SK-N-SH treated with all-trans-retinoic acid at 6 μM for 48 hours (cell line): ENCODE measurements at regions not wholly inside any gene's neighbourhood (a gene's known extent, or its start where the extent isn't known, plus 50 kb on each side); places are given as distances from the start of the nearest gene placed in this dataset.

Experiments used
- ATAC-seq: fragments of 200-7000 bp; cut with Tn5 transposase; 3 replicates; pipeline ENCODE4 v1.9.1; 2020; ENCODE audit warnings: mild to moderate bottlenecking, moderate library complexity
- ARNTL ChIP-seq: fragments of 450-650 bp; formaldehyde crosslinking; IDR thresholded peaks from 2 replicates; pipeline ENCODE4 v1.5.0; 2020; ENCODE audit warnings: low read depth, mild to moderate bottlenecking, moderate library complexity, borderline replicate concordance
- BACH2 ChIP-seq: fragments of 250-450 bp; sonication (Bioruptor Pico); IDR thresholded peaks from 2 replicates; pipeline ENCODE4 v1.9.0; 2021; ENCODE audit warnings: mild to moderate bottlenecking, borderline replicate concordance
- CSDC2 ChIP-seq: fragments of 250-450 bp; sonication (Bioruptor Pico); IDR thresholded peaks from 2 replicates; pipeline ENCODE4 v1.5.0; 2020; ENCODE audit warnings: mild to moderate bottlenecking, moderate library complexity
- GLIS3 ChIP-seq: fragments of 250-450 bp; sonication (Bioruptor Pico); IDR thresholded peaks from 2 replicates; pipeline ENCODE4 v1.5.0; 2020; ENCODE audit warnings: mild to moderate bottlenecking, moderate library complexity
- ISL1 ChIP-seq: fragments of 250-450 bp; sonication (Bioruptor Pico); IDR thresholded peaks from 2 replicates; pipeline ENCODE4 v2.1.2; 2022; ENCODE audit warnings: mild to moderate bottlenecking, moderate library complexity
- OSR1 ChIP-seq: fragments of 250-450 bp; sonication (Bioruptor Pico); IDR thresholded peaks from 2 replicates; pipeline ENCODE4 v1.8.0; 2022; ENCODE audit warnings: moderate library complexity, mild to moderate bottlenecking, inconsistent platforms
- PPARA ChIP-seq: fragments of 250-450 bp; sonication (Bioruptor Pico); IDR thresholded peaks from 2 replicates; pipeline ENCODE4 v1.5.0; 2020; ENCODE audit warnings: mild to moderate bottlenecking, borderline replicate concordance
- RARB ChIP-seq: fragments of 250-450 bp; sonication (Bioruptor Pico); IDR thresholded peaks from 2 replicates; pipeline ENCODE4 v1.8.0; 2021; ENCODE audit warnings: mild to moderate bottlenecking, moderate library complexity
- SNAI2 ChIP-seq: fragments of 250-450 bp; sonication (Bioruptor Pico); IDR thresholded peaks from 2 replicates; pipeline ENCODE4 v1.5.0; 2020; ENCODE audit warnings: mild to moderate bottlenecking, moderate library complexity
- TCF4 ChIP-seq: fragments of 250-450 bp; sonication (Bioruptor Pico); IDR thresholded peaks from 2 replicates; pipeline ENCODE4 v1.8.0; 2021; ENCODE audit warnings: mild to moderate bottlenecking, moderate library complexity, borderline replicate concordance
- TOX ChIP-seq: fragments of 250-450 bp; sonication (Bioruptor Pico); IDR thresholded peaks from 2 replicates; pipeline ENCODE4 v1.8.0; 2021; ENCODE audit warnings: mild to moderate bottlenecking, moderate library complexity, borderline replicate concordance
- ZFP30 ChIP-seq: fragments of 450-650 bp; formaldehyde crosslinking; IDR thresholded peaks from 2 replicates; pipeline ENCODE4 v1.5.0; 2022; ENCODE audit warnings: mild to moderate bottlenecking, moderate library complexity
- ZNF565 ChIP-seq: fragments of 450-650 bp; formaldehyde crosslinking; conservative IDR thresholded peaks from 2 replicates; pipeline ENCODE4 v1.5.0; 2020; ENCODE audit warnings: low read depth, mild to moderate bottlenecking, moderate library complexity
- ZNF70 ChIP-seq: fragments of 450-650 bp; formaldehyde crosslinking; IDR thresholded peaks from 2 replicates; pipeline ENCODE4 v1.5.0; 2020; ENCODE audit warnings: mild to moderate bottlenecking, moderate library complexity
- ZNF8 ChIP-seq: fragments of 450-650 bp; formaldehyde crosslinking; IDR thresholded peaks from 2 replicates; pipeline ENCODE4 v1.5.0; 2020; ENCODE audit warnings: mild to moderate bottlenecking, moderate library complexity
- TF ChIP-seq, protein P1 (sequence below): fragments of 250-450 bp; sonication (Bioruptor Pico); IDR thresholded peaks from 2 replicates; pipeline ENCODE4 v1.5.1; 2020; ENCODE audit warnings: low read depth, mild to moderate bottlenecking, moderate library complexity
- TF ChIP-seq, protein P2 (sequence below): fragments of 250-450 bp; sonication (Bioruptor Pico); IDR thresholded peaks from 2 replicates; pipeline ENCODE4 v1.5.1; 2021; ENCODE audit warnings: mild to moderate bottlenecking, moderate library complexity
- TF ChIP-seq, protein P3 (sequence below): fragments of 250-450 bp; sonication (Bioruptor Pico); IDR thresholded peaks from 2 replicates; pipeline ENCODE4 v1.8.0; 2020; ENCODE audit warnings: mild to moderate bottlenecking, moderate library complexity, borderline replicate concordance
- TF ChIP-seq, protein P4 (sequence below): fragments of 250-450 bp; sonication (Bioruptor Pico); IDR thresholded peaks from 2 replicates; pipeline ENCODE4 v1.5.0; 2020; ENCODE audit warnings: mild to moderate bottlenecking, moderate library complexity
- TF ChIP-seq, protein P5 (sequence below): fragments of 250-450 bp; sonication (Bioruptor Pico); IDR thresholded peaks from 2 replicates; pipeline ENCODE4 v1.8.0; 2021; ENCODE audit warnings: low read depth, mild to moderate bottlenecking, moderate library complexity, borderline replicate concordance

DNA sequence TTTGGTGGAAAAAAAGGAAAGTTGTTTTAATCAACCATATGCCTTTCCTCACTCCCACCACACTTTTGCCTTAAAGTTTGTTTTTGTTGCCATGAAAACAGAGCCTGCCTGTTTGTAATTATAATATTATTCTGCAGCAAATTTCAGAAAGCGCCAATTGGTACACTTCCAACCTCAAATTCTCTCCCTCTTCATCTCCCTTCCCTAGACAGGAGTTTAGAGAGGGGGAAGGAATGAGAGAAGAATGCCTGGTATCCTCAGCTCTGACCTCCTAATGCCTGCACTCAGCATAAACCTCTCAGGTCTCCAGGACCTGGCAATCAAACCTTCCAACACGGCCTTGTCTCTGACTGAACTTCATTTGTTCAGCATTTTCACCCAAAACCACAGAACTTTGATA, 138.4 kb upstream of the HCCS start (continued):
- TF ChIP-seq, protein P1, sequence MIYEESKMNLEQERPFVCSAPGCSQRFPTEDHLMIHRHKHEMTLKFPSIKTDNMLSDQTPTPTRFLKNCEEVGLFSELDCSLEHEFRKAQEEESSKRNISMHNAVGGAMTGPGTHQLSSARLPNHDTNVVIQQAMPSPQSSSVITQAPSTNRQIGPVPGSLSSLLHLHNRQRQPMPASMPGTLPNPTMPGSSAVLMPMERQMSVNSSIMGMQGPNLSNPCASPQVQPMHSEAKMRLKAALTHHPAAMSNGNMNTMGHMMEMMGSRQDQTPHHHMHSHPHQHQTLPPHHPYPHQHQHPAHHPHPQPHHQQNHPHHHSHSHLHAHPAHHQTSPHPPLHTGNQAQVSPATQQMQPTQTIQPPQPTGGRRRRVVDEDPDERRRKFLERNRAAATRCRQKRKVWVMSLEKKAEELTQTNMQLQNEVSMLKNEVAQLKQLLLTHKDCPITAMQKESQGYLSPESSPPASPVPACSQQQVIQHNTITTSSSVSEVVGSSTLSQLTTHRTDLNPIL (CRISPR knock-in tag), result no peak
- TF ChIP-seq CSDC2 (CRISPR knock-in tag), result no peak
- TF ChIP-seq, protein P2, sequence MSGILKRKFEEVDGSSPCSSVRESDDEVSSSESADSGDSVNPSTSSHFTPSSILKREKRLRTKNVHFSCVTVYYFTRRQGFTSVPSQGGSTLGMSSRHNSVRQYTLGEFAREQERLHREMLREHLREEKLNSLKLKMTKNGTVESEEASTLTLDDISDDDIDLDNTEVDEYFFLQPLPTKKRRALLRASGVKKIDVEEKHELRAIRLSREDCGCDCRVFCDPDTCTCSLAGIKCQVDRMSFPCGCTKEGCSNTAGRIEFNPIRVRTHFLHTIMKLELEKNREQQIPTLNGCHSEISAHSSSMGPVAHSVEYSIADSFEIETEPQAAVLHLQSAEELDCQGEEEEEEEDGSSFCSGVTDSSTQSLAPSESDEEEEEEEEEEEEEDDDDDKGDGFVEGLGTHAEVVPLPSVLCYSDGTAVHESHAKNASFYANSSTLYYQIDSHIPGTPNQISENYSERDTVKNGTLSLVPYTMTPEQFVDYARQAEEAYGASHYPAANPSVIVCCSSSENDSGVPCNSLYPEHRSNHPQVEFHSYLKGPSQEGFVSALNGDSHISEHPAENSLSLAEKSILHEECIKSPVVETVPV (CRISPR knock-in tag), result no peak
- TF ChIP-seq, all 23 proteins: peak for 0

DNA sequence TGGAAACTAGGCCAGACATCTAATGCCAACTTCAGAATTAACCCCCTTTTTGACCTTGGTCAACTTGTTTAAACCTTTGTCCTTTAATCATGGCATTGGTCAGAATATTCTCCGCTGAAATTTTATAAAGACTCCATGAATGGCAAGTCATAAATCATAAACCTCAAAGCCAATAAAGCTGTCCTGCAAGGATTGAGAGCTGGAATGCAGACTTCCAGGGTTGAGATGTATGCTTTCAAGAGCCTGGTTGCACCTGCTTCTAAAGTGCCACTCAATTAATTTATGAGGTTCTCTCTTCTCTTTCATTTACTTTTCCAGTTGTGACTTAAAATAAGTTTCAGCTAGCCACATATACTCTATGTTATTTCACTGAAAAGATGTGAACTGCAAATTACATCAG, 136.2 kb upstream of the HCCS start:
- no peak for ATAC-seq
- TF ChIP-seq SNAI2 (no peak), ZNF70 (CRISPR knock-in tag) (no peak), PPARA (CRISPR knock-in tag) (no peak), TCF4 (CRISPR knock-in tag) (no peak), ZNF565 (CRISPR knock-in tag) (no peak), RARB (no peak)
- TF ChIP-seq, protein P2 (CRISPR knock-in tag), result no peak
- TF ChIP-seq, protein P1 (CRISPR knock-in tag), result no peak
- TF ChIP-seq, protein P3, sequence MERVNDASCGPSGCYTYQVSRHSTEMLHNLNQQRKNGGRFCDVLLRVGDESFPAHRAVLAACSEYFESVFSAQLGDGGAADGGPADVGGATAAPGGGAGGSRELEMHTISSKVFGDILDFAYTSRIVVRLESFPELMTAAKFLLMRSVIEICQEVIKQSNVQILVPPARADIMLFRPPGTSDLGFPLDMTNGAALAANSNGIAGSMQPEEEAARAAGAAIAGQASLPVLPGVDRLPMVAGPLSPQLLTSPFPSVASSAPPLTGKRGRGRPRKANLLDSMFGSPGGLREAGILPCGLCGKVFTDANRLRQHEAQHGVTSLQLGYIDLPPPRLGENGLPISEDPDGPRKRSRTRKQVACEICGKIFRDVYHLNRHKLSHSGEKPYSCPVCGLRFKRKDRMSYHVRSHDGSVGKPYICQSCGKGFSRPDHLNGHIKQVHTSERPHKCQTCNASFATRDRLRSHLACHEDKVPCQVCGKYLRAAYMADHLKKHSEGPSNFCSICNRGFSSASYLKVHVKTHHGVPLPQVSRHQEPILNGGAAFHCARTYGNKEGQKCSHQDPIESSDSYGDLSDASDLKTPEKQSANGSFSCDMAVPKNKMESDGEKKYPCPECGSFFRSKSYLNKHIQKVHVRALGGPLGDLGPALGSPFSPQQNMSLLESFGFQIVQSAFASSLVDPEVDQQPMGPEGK (CRISPR knock-in tag), result no peak

DNA sequence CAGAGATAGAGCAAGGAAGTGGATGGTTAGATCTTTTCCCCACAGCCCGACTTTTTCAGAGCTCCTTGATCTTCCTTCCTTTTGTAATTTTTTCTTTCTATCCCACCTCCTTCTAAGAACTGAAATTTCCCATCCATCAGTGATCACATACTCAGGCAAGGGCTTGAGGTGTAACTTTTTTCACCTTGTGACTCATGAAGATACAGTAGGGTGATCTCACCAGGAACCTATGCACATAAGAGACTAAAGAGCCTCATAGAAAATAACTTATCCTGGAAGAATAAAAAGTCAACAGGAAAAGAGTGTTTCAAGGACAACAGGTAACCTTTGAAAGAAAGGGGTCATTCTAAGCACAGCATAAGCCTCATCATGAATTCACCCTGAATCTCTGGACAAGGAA, 131.2 kb upstream of the HCCS start:
- no peak for TF ChIP-seq TCF4 (CRISPR knock-in tag)
- TF ChIP-seq OSR1, result no peak
- TF ChIP-seq, protein P1 (CRISPR knock-in tag), result no peak
- no peak for TF ChIP-seq BACH2 (CRISPR knock-in tag)
- TF ChIP-seq GLIS3, result no peak
- no peak for TF ChIP-seq SNAI2
- no peak for TF ChIP-seq CSDC2 (CRISPR knock-in tag)
- TF ChIP-seq, protein P3 (CRISPR knock-in tag), result no peak
- TF ChIP-seq TOX (CRISPR knock-in tag), result no peak
- TF ChIP-seq ZNF565 (CRISPR knock-in tag), result no peak
- TF ChIP-seq ARNTL, result no peak
- no peak for TF ChIP-seq ZNF8 (CRISPR knock-in tag)
- TF ChIP-seq ZNF70 (CRISPR knock-in tag), result no peak
- no peak for TF ChIP-seq ISL1 (CRISPR knock-in tag)
- TF ChIP-seq ZFP30 (CRISPR knock-in tag), result no peak
- TF ChIP-seq, protein P4, sequence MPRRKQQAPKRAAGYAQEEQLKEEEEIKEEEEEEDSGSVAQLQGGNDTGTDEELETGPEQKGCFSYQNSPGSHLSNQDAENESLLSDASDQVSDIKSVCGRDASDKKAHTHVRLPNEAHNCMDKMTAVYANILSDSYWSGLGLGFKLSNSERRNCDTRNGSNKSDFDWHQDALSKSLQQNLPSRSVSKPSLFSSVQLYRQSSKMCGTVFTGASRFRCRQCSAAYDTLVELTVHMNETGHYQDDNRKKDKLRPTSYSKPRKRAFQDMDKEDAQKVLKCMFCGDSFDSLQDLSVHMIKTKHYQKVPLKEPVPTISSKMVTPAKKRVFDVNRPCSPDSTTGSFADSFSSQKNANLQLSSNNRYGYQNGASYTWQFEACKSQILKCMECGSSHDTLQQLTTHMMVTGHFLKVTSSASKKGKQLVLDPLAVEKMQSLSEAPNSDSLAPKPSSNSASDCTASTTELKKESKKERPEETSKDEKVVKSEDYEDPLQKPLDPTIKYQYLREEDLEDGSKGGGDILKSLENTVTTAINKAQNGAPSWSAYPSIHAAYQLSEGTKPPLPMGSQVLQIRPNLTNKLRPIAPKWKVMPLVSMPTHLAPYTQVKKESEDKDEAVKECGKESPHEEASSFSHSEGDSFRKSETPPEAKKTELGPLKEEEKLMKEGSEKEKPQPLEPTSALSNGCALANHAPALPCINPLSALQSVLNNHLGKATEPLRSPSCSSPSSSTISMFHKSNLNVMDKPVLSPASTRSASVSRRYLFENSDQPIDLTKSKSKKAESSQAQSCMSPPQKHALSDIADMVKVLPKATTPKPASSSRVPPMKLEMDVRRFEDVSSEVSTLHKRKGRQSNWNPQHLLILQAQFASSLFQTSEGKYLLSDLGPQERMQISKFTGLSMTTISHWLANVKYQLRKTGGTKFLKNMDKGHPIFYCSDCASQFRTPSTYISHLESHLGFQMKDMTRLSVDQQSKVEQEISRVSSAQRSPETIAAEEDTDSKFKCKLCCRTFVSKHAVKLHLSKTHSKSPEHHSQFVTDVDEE (CRISPR knock-in tag), result no peak
- TF ChIP-seq, protein P5, sequence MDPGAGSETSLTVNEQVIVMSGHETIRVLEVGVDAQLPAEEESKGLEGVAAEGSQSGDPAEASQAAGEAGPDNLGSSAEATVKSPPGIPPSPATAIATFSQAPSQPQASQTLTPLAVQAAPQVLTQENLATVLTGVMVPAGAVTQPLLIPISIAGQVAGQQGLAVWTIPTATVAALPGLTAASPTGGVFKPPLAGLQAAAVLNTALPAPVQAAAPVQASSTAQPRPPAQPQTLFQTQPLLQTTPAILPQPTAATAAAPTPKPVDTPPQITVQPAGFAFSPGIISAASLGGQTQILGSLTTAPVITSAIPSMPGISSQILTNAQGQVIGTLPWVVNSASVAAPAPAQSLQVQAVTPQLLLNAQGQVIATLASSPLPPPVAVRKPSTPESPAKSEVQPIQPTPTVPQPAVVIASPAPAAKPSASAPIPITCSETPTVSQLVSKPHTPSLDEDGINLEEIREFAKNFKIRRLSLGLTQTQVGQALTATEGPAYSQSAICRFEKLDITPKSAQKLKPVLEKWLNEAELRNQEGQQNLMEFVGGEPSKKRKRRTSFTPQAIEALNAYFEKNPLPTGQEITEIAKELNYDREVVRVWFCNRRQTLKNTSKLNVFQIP (CRISPR knock-in tag), result no peak
- ATAC-seq, result no peak
